MCF 10A (cell line): ENCODE measurements at regions not wholly inside any gene's neighbourhood (a gene's known extent, or its start where the extent isn't known, plus 50 kb on each side); places are given as distances from the start of the nearest gene placed in this dataset.

Source experiments
- BruUV-seq: library from RNA; stranded (reverse); fragments of 400-500 nt; replicated peaks from 2 replicates; lab custom pipeline; 2021; lab: Mats Ljungman, UMichigan
- CTCF ChIA-PET: fragments of 300-600 bp; sonication (Branson Sonifier 250); formaldehyde crosslinking; extraction: SDS; loops from one replicate; lab custom pipeline; 2021; ENCODE audit warnings: antibody characterized with exemption, inconsistent platforms; lab: Yijun Ruan, JAX
- POLR2A ChIA-PET: fragments of 300-600, 350-650 bp; sonication (Branson Sonifier 250); formaldehyde crosslinking; extraction: SDS; loops from one replicate; lab custom pipeline; 2020; ENCODE audit warnings: antibody characterized with exemption, inconsistent platforms; lab: Yijun Ruan, JAX
- DNase-seq: peaks from one replicate; pipeline ENCODE4 v3.0.0-alpha.2; 2018; ENCODE audit not compliant: unreplicated experiment
- H3K27ac Mint-ChIP-seq: one replicate; pipeline ENCODE4 v1.8.0; 2022; ENCODE audit warnings: mild to moderate bottlenecking, low read depth, mixed read lengths; ENCODE audit not compliant: unreplicated experiment
- H3K27me3 Mint-ChIP-seq: one replicate; pipeline ENCODE4 v1.8.0; 2022; ENCODE audit warnings: mixed read lengths; ENCODE audit not compliant: insufficient read depth, unreplicated experiment
- H3K36me3 Mint-ChIP-seq: one replicate; pipeline ENCODE4 v1.8.0; 2022; ENCODE audit warnings: mild to moderate bottlenecking, moderate library complexity, mixed read lengths; ENCODE audit not compliant: insufficient read depth, unreplicated experiment
- H3K4me1 Mint-ChIP-seq: one replicate; pipeline ENCODE4 v1.8.0; 2022; ENCODE audit warnings: mixed read lengths; ENCODE audit not compliant: insufficient read depth, unreplicated experiment
- H3K4me3 Mint-ChIP-seq: one replicate; pipeline ENCODE4 v1.8.0; 2022; ENCODE audit warnings: mild to moderate bottlenecking, moderate library complexity, mixed read lengths; ENCODE audit not compliant: unreplicated experiment
- H3K9me3 Mint-ChIP-seq: one replicate; pipeline ENCODE4 v1.8.0; 2022; ENCODE audit warnings: mixed read lengths; ENCODE audit not compliant: unreplicated experiment
- CTCF ChIP-seq: fragments of 200-600 bp; IDR thresholded peaks from one replicate; pipeline ENCODE4 v1.8.0; 2022; ENCODE audit warnings: antibody characterized with exemption, mild to moderate bottlenecking; ENCODE audit not compliant: unreplicated experiment
- intact Hi-C: fragments of 100-400 bp; cut with micrococcal nuclease; formaldehyde crosslinking; loops from 2 replicates; pipeline ENCODE4 v1.14.1; 2022

GRCh38 chr9:78544230-78544629, 247.3 kb downstream of the PSAT1 start:
- intact Hi-C loops: no loop called here

GRCh38 chr9:78547831-78548230, 250.9 kb downstream of the PSAT1 start:
- H3K27ac Mint-ChIP-seq: no peak overlapping the region
- TF ChIP-seq CTCF: no peak
- no peaks in the 10 kb centered on the region for H3K9me3 Mint-ChIP-seq
- intact Hi-C loops: no loop called here
- no TSS peak for BruUV-seq
- H3K4me1 Mint-ChIP-seq: no peaks in the 10 kb centered on the region
- peaks cover 10% of the 10 kb centered on the region for H3K27me3 Mint-ChIP-seq
- DNase-seq: no peak
- no peaks in the 10 kb centered on the region for H3K36me3 Mint-ChIP-seq
- POLR2A ChIA-PET: no interaction called here
- no peak overlapping the region for H3K4me3 Mint-ChIP-seq
- CTCF ChIA-PET: no interaction called here

More at GRCh38 chr9:78544230-78544629, 247.3 kb downstream of the PSAT1 start:
- Mint-ChIP-seq H3K4me1 (no peaks in the 10 kb centered on the region), H3K4me3 (no peak overlapping the region), H3K27ac (no peak overlapping the region), H3K9me3 (no peaks in the 10 kb centered on the region), H3K36me3 (no peaks in the 10 kb centered on the region), H3K27me3 (peaks cover 10% of the 10 kb centered on the region)
- POLR2A ChIA-PET: no interaction called here
- no peak for DNase-seq
- no TSS peak for BruUV-seq
- TF ChIP-seq CTCF: no peak
- CTCF ChIA-PET: no interaction called here

GRCh38 chr9:78548670-78549069, 251.7 kb downstream of the PSAT1 start:
- intact Hi-C loops: no loop called here
- H3K27ac Mint-ChIP-seq: no peak overlapping the region

GRCh38 chr9:78549711-78550110, 252.8 kb downstream of the PSAT1 start:
- no peak for DNase-seq
- Mint-ChIP-seq H3K4me1 (no peaks in the 10 kb centered on the region), H3K4me3 (no peak overlapping the region), H3K9me3 (no peaks in the 10 kb centered on the region), H3K27me3 (peaks cover 10% of the 10 kb centered on the region), H3K36me3 (no peaks in the 10 kb centered on the region), H3K27ac (no peak overlapping the region)
- intact Hi-C loops: no loop called here
- ChIA-PET POLR2A (no interaction called here), CTCF (no interaction called here)
- no peak for TF ChIP-seq CTCF
- BruUV-seq: no TSS peak

More at GRCh38 chr9:78548670-78549069, 251.7 kb downstream of the PSAT1 start:
- H3K36me3 Mint-ChIP-seq: no peaks in the 10 kb centered on the region
- DNase-seq: no peak
- no TSS peak for BruUV-seq
- peaks cover 10% of the 10 kb centered on the region for H3K27me3 Mint-ChIP-seq
- H3K4me3 Mint-ChIP-seq: no peak overlapping the region
- H3K9me3 Mint-ChIP-seq: no peaks in the 10 kb centered on the region
- POLR2A ChIA-PET: no interaction called here
- CTCF ChIA-PET: no interaction called here
- H3K4me1 Mint-ChIP-seq: no peaks in the 10 kb centered on the region
- TF ChIP-seq CTCF: no peak
